H9 (cell line): ENCODE measurements at regions not wholly inside any gene's neighbourhood (a gene's known extent, or its start where the extent isn't known, plus 50 kb on each side); places are given as distances from the start of the nearest gene placed in this dataset.

Source experiments
- DNase-seq: peaks from one replicate; pipeline ENCODE4 v3.0.0-alpha.2; 2017
- H2AFZ ChIP-seq: one replicate; pipeline ENCODE4 v1.6.1; 2013; ENCODE audit warnings: mild to moderate bottlenecking, low read length, control low read depth, moderate library complexity
- H2AK5ac ChIP-seq: 2 replicates; pipeline ENCODE4 v1.6.1; 2013; ENCODE audit warnings: low read length, control low read depth, mixed read lengths; ENCODE audit not compliant: insufficient read length
- H2BK120ac ChIP-seq: one replicate; pipeline ENCODE4 v1.6.1; 2013; ENCODE audit warnings: low read depth, mild to moderate bottlenecking, low read length, control low read depth, inconsistent platforms; ENCODE audit not compliant: poor library complexity, severe bottlenecking
- H2BK12ac ChIP-seq: 2 replicates; pipeline ENCODE4 v1.6.1; 2013; ENCODE audit warnings: low read length, control low read depth, mixed read lengths, low read depth; ENCODE audit not compliant: insufficient read length
- H2BK15ac ChIP-seq: 2 replicates; pipeline ENCODE4 v1.6.1; 2013; ENCODE audit warnings: low read depth, low read length, control low read depth
- H2BK20ac ChIP-seq: one replicate; pipeline ENCODE4 v1.6.1; 2013; ENCODE audit warnings: low read depth, mild to moderate bottlenecking, low read length, control low read depth, inconsistent platforms; ENCODE audit not compliant: poor library complexity, severe bottlenecking
- H2BK5ac ChIP-seq: 2 replicates; pipeline ENCODE4 v1.6.1; 2013; ENCODE audit warnings: low read length, control low read depth, mixed read lengths; ENCODE audit not compliant: insufficient read length
- H3K14ac ChIP-seq: 2 replicates; pipeline ENCODE4 v1.6.1; 2013; ENCODE audit warnings: low read length, control low read depth; ENCODE audit not compliant: insufficient read depth
- H3K18ac ChIP-seq: 2 replicates; pipeline ENCODE4 v1.6.1; 2013; ENCODE audit warnings: low read depth, mild to moderate bottlenecking, mixed read lengths, low read length, control low read depth; ENCODE audit not compliant: insufficient read length
- H3K23ac ChIP-seq: 2 replicates; pipeline ENCODE4 v1.6.1; 2013; ENCODE audit warnings: low read length, control low read depth, mixed read lengths, low read depth; ENCODE audit not compliant: insufficient read length
- H3K23me2 ChIP-seq: 2 replicates; pipeline ENCODE4 v1.6.1; 2013; ENCODE audit warnings: low read depth, mild to moderate bottlenecking, mixed read lengths, low read length, control low read depth; ENCODE audit not compliant: insufficient read length, poor library complexity, severe bottlenecking
- H3K27ac ChIP-seq: 2 replicates; pipeline ENCODE4 v1.5.1; 2013; ENCODE audit warnings: low read length, control low read depth, mixed read lengths, low read depth; ENCODE audit not compliant: insufficient read length
- H3K27me3 ChIP-seq: 2 replicates; pipeline ENCODE4 v1.6.1; 2013; ENCODE audit warnings: low read length, control low read depth, inconsistent platforms; ENCODE audit not compliant: insufficient read depth
- H3K4ac ChIP-seq: 2 replicates; pipeline ENCODE4 v1.6.1; 2013; ENCODE audit warnings: low read depth, mild to moderate bottlenecking, control low read depth, inconsistent platforms, low read length, moderate library complexity
- H3K4me1 ChIP-seq: 2 replicates; pipeline ENCODE4 v1.6.1; 2013; ENCODE audit warnings: low read length, control low read depth, inconsistent platforms; ENCODE audit not compliant: insufficient read depth
- H3K4me2 ChIP-seq: 2 replicates; pipeline ENCODE4 v1.6.1; 2013; ENCODE audit warnings: low read length, control low read depth, mixed read lengths; ENCODE audit not compliant: insufficient read length, insufficient read depth
- H3K56ac ChIP-seq: 2 replicates; pipeline ENCODE4 v1.6.1; 2013; ENCODE audit warnings: low read depth, mild to moderate bottlenecking, mixed read lengths, low read length, control low read depth; ENCODE audit not compliant: insufficient read length
- H3K79me1 ChIP-seq: 2 replicates; pipeline ENCODE4 v1.6.1; 2013; ENCODE audit warnings: low read depth, mild to moderate bottlenecking, moderate library complexity, low read length, control low read depth, inconsistent platforms; ENCODE audit not compliant: insufficient read depth, poor library complexity, severe bottlenecking
- H3K79me2 ChIP-seq: 2 replicates; pipeline ENCODE4 v1.6.1; 2013; ENCODE audit warnings: low read length, control low read depth, inconsistent platforms; ENCODE audit not compliant: insufficient read depth
- H3K9ac ChIP-seq: 2 replicates; pipeline ENCODE4 v1.6.1; 2013; ENCODE audit warnings: low read length, control low read depth, mixed read lengths; ENCODE audit not compliant: insufficient read length; ENCODE audit errors: extremely low read depth
- H3K9me3 ChIP-seq: one replicate; pipeline ENCODE4 v1.6.1; 2013; ENCODE audit warnings: low read depth, low read length, inconsistent platforms; ENCODE audit not compliant: control insufficient read depth
- H3T11ph ChIP-seq: one replicate; pipeline ENCODE4 v1.6.1; 2013; ENCODE audit warnings: mild to moderate bottlenecking, low read length, control low read depth, inconsistent platforms
- H4K20me1 ChIP-seq: one replicate; pipeline ENCODE4 v1.6.1; 2013; ENCODE audit not compliant: control insufficient read depth, insufficient read length, insufficient read depth
- H4K5ac ChIP-seq: 2 replicates; pipeline ENCODE4 v1.6.1; 2013; ENCODE audit warnings: low read depth, mild to moderate bottlenecking, mixed read lengths, low read length, control low read depth; ENCODE audit not compliant: insufficient read length
- H4K8ac ChIP-seq: replicated peaks from 2 replicates; pipeline ENCODE4 v1.6.1; 2013; ENCODE audit warnings: low read length, control low read depth, mixed read lengths, low read depth; ENCODE audit not compliant: insufficient read length
- H4K91ac ChIP-seq: 2 replicates; pipeline ENCODE4 v1.6.1; 2013; ENCODE audit warnings: low read depth, mild to moderate bottlenecking, moderate library complexity, mixed read lengths, low read length, control low read depth; ENCODE audit not compliant: insufficient read length
- H3K27ac Mint-ChIP-seq, 3 experiments: 2 replicates in 2 of 3; 3 replicates in 1 of 3; pipeline ENCODE4 v1.8.0; 2020 to 2021; ENCODE audit warnings: mixed read lengths in 3 of 3, mild to moderate bottlenecking in 1 of 3, moderate library complexity in 1 of 3
- H3K27me3 Mint-ChIP-seq: 2 replicates; pipeline ENCODE4 v1.8.0; 2021; ENCODE audit warnings: low read depth, mild to moderate bottlenecking, moderate library complexity, mixed read lengths
- H3K36me3 Mint-ChIP-seq, 3 experiments: 2 replicates in 2 of 3; 3 replicates in 1 of 3; pipeline ENCODE4 v1.8.0; 2020 to 2021; ENCODE audit warnings: low read depth in 3 of 3, mixed read lengths in 3 of 3; ENCODE audit not compliant: insufficient read depth in 1 of 3
- H3K4me1 Mint-ChIP-seq, 2 experiments: 2 replicates each; pipeline ENCODE4 v1.8.0; 2020; ENCODE audit warnings: mixed read lengths in 2 of 2
- H3K4me3 Mint-ChIP-seq, 2 experiments: 2 replicates in 1 of 2; 3 replicates in 1 of 2; pipeline ENCODE4 v1.8.0; 2020 to 2021; ENCODE audit warnings: mild to moderate bottlenecking in 2 of 2, mixed read lengths in 2 of 2, moderate library complexity in 1 of 2
- H3K9me3 Mint-ChIP-seq, 2 experiments: 2 replicates in 1 of 2; 3 replicates in 1 of 2; pipeline ENCODE4 v1.8.0; 2020; ENCODE audit warnings: mild to moderate bottlenecking in 2 of 2, mixed read lengths in 2 of 2, moderate library complexity in 1 of 2
- WGBS: extraction: QIAGEN DNeasy Blood & Tissue Kit; methylation state at CpG from one replicate; pipeline ENCODE4 v1.1.7; 2013; ENCODE audit warnings: missing lambda C conversion rate, low lambda C conversion rate, mixed read lengths; ENCODE audit not compliant: insufficient read length; ENCODE audit errors: extremely low coverage; 5-methylcytosine and 5-hydroxymethylcytosine counted together
- TF ChIP-seq, protein P1 (sequence below): fragments of 200-600 bp; sonication (generic); conservative IDR thresholded peaks from 3 replicates; pipeline ENCODE4 v1.8.0; 2021; ENCODE audit warnings: antibody characterized with exemption, mild to moderate bottlenecking

DNA sequence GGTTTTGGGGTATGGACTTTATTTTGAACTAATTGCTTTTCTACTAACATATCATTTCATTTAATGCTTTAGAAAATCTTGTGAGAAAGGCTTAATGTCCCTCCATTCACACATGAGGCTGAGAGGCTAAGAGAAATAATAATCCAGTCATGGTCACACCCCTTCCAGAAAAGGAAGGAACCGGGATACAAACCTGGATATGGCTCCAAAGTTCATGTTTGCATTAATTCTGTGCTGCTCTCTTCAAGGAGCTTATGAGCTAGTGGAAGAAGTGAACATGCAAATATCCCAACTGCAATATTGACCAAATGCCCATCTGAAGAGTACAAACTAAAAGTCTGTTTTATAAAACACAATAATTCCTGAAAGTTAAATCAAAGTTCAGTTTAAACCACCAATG is 732.1 kb upstream of the RIOK2 start:
- Histone ChIP-seq H3K4ac (no peak overlapping the region), H3T11ph (no peak overlapping the region), H3K79me2 (no peaks in the 10 kb centered on the region), H3K23ac (no peak overlapping the region), H3K9ac (no peak overlapping the region), H2BK15ac (no peak overlapping the region), H3K4me1 (no peaks in the 10 kb centered on the region), H4K8ac (no peak overlapping the region), H3K4me2 (no peak overlapping the region), H3K56ac (no peak overlapping the region), H3K27ac (no peak overlapping the region), H2AK5ac (no peak overlapping the region), H3K23me2 (no peaks in the 10 kb centered on the region), H4K20me1 (no peaks in the 10 kb centered on the region), H2BK20ac (no peak overlapping the region), H3K27me3 (no peaks in the 10 kb centered on the region), H4K5ac (no peak overlapping the region), H3K9me3 (no peaks in the 10 kb centered on the region), H2AFZ (no peak overlapping the region), H3K14ac (no peak overlapping the region), H3K18ac (no peak overlapping the region), H3K79me1 (no peaks in the 10 kb centered on the region), H2BK120ac (no peak overlapping the region), H2BK12ac (no peak overlapping the region), H4K91ac (no peak overlapping the region), H2BK5ac (no peak overlapping the region)
- TF ChIP-seq, protein P1, sequence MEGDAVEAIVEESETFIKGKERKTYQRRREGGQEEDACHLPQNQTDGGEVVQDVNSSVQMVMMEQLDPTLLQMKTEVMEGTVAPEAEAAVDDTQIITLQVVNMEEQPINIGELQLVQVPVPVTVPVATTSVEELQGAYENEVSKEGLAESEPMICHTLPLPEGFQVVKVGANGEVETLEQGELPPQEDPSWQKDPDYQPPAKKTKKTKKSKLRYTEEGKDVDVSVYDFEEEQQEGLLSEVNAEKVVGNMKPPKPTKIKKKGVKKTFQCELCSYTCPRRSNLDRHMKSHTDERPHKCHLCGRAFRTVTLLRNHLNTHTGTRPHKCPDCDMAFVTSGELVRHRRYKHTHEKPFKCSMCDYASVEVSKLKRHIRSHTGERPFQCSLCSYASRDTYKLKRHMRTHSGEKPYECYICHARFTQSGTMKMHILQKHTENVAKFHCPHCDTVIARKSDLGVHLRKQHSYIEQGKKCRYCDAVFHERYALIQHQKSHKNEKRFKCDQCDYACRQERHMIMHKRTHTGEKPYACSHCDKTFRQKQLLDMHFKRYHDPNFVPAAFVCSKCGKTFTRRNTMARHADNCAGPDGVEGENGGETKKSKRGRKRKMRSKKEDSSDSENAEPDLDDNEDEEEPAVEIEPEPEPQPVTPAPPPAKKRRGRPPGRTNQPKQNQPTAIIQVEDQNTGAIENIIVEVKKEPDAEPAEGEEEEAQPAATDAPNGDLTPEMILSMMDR, result no peak
- H3K9me3 Mint-ChIP-seq, result no peaks in the 10 kb centered on the region
- H3K36me3 Mint-ChIP-seq, result no peaks in the 10 kb centered on the region
- no CpG with 5 or more reads among the region's 1 CpG for WGBS
- no peaks in the 10 kb centered on the region for H3K4me1 Mint-ChIP-seq
- DNase-seq, result no peak
- no peaks in the 10 kb centered on the region for H3K27me3 Mint-ChIP-seq
- H3K4me3 Mint-ChIP-seq, result no peak overlapping the region
- no peak overlapping the region for H3K27ac Mint-ChIP-seq
